Bone marrow (tissue), 2 donors: ENCODE measurements at regions not wholly inside any gene's neighbourhood (a gene's known extent, or its start where the extent isn't known, plus 50 kb on each side); places are given as distances from the start of the nearest gene placed in this dataset.
"Not testable (repeated sequence)": the region's sequence is repeated elsewhere in the genome, so short reads cannot be mapped to it uniquely, and the experiment has no call there.

Experiments used
- DNase-seq, 2 donors: peaks; one replicate each; lab custom pipeline; 2025; lab: John Stamatoyannopoulos, UW

GRCh38 chr4:89496851-89497250 lies 189.3 kb upstream of the GPRIN3 start:
- no peak for DNase-seq

- no peak for DNase-seq
Observed at GRCh38 chr4:89493367-89493766, 185.8 kb upstream of the GPRIN3 start.

DNA sequence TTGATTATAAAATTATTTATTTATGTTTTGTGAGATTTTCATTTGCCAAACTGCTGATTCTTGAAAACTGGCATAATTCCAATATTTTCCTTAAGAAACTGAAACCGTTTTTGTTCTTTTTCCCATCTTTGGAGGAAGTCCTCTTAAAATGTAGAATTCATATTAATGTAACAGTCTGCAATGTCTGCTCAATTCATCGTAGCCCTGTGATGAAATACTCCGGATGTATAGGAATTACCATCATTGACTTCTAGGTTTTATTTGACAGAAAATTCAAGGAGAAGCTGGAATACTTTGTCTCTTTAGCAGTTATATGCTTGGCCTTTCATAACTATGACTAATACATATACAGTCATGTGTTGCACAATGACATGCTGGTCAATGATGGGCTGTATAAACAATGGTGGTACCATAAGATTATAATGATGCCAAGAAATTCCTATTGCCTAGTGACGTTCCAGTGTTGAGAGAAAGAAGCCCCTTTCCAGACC lies 185.0 kb upstream of the GPRIN3 start:
- DNase-seq = no peak

DNA sequence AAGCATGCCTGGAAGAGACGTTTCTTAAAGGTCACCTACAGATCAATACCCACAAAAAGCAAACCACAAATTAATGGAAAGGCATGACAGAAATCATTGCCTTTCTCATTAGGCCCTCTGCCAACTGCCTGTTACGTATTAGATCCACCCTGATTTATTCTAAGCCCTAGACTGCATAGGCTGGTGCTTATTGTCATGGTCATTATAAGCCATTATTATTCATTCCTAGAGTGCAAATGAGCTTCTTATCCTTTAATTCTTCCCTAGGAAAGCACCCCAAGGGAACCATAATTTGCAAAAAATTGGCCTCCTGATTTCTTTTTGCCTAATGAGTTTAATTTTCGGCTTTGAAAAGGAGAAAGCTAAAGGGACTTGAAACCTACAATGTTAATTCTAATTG lies 184.2 kb upstream of the GPRIN3 start:
- no peak for DNase-seq

DNA sequence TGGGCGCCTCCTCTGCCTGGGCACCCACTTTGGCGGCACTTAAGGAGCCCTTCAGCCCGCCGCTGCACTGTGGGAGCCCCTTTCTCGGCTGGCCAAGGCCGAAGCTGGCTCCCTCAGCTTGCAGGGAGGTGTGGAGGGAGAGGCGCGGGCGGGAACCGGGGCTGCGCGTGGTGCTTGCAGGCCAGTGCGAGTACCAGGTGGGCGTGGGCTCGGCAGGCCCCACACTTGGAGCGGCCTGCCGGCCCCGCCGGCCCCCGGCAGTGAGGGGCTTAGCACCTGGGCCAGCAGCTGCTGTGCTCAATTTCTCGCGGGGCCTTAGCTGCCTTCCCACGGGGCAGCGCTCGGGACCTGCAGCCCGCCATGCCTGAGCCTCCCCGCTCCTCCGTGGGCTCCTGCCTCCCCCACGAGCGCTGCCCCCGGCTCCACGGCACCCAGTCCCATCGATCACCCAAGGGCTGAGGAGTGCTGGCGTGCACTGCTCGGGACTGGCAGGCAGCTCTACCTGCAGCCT lies 182.4 kb upstream of the GPRIN3 start:
- not testable (repeated sequence) for DNase-seq

DNA sequence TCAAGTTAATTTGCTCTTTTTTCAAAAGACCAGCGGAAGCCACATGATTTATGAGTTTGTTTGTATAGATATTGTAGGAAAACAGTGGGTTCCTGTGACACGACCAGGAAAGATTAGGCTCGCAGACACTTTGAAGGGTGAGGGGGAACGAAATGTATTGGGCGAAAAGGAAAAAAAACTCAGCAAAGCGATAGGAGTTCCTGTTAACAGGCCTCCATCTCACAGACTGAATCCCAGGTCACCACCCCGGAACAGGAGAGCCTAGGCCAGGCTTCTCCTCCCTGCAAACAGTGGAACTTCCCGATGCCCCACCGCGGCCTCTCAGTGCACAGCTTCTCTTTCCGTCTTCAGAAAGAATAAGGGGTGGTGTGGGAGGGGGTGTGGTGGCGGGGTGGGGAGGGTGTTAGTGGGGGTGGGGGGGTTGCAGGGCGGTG lies 181.8 kb upstream of the GPRIN3 start:
- DNase-seq = peak in 1 of 2 donors; percentile 10

GRCh38 chr4:89488736-89489135 lies 181.1 kb upstream of the GPRIN3 start:
- DNase-seq = no peak

DNA sequence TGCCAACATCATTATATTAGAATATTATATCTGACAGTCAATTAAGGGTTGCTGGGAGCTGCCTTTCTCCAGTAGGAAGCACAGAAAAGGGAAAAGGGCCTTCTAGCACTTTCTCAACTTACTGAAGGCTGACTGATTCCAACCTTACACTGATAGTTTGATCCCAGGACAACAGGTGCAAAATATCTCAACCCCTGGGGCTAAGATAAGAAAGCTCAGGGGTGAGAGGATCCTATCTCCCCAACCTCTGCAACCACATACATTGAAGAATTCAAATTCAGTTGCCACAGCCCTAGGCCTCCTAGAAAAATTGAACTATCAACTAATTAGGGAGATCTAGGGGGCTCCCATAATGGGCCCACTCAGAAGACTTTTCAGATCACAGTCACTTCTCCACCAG lies 179.1 kb upstream of the GPRIN3 start:
- no peak for DNase-seq

- peak in 1 of 2 donors; percentile 19 for DNase-seq
Observed at GRCh38 chr4:89486042-89486441, 178.4 kb upstream of the GPRIN3 start.

GRCh38 chr4:89483833-89484232 lies 176.2 kb upstream of the GPRIN3 start:
- DNase-seq = no peak

DNA sequence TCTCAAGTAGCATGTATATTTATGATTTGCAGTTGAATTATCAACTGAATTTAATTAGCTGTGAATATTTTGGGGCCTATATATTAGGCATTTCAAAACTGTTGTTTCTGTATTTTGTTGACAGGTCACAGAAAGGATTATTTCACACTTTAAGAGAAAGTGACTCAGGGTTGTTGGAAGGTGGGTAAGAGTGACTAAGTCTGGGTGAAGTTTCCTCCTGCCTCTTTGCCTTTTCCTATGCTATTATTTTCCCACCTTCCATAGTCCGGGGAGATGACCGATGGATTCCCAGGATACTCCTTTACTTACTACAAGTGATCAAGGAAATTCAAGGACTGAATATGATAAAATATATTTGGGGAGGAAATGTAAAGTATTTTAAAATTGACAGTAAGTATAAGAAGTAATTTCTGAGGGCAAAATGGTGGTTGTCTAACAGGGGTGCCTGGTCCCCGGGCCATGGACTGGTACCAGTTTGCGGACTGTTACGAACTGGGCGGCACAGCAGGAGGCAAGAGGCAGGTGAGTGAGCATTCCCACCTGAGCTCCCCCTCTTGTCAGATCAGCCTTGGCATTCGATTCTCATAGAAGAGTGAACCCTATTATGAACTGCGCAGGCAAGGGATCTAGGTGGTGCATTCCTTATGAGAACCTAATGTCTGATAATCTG lies 175.5 kb upstream of the GPRIN3 start:
- no peak for DNase-seq

DNA sequence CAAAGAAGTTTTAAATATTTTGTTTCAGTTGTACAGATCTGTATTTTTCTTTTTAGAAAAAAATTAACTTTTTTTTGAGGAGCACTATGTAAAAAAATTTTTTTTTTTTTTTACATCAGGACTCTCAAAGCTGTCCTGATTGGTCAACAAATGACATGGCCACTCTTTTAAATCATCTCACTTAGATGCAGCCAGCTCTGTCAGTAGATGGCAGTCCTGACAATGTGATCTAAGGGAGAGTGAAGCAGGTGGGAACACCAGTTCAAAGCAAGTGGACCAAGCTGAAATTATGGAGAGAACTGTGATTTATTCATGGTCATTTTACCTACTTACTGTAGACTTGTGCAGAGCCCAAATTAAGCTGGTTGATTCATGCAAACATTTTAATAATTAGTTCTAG lies 174.7 kb upstream of the GPRIN3 start:
- no peak for DNase-seq

DNA sequence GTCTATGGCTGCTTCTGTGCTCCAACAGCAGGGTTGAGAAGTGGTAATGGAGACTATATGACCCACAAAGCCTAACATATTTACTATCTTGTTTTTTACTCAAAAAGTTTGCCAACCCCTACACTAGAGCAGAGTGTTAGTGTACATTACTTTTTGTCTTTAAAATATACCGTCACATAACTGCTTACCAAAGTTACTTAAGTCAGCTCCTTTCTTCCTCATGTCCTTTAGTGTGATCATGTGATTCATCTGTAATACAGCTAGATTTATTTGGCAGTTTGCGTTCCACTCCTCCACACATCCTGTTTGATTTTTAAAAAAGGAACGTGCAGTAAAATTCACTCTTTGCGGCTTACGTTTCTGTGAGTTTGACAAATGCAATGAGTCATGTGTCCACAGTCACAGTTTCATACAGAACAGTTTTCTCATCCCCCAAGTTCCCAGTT lies 162.4 kb upstream of the GPRIN3 start:
- peak in 1 of 2 donors; percentile 89 for DNase-seq

- DNase-seq = no peak
Observed at GRCh38 chr4:89469516-89469915, 161.9 kb upstream of the GPRIN3 start.

DNA sequence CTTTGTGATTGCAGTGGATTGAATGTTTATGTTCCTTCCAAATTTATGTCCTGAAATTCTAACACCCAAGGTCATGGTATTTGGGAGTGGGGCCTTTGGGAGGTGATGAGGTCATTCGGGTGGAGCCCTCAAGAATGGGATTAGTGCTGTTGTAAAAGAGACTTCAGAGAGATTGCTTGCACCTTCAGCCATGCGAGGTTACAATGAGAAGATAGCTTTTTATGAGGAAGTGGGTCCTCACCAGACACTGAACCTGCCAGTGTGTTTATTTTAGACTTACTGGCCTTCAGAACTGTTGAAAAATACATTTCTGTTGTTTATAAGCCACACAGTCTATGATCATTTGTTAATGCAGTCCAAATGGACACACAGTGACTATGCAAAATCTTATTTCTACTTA lies 161.0 kb upstream of the GPRIN3 start:
- DNase-seq = no peak

DNA sequence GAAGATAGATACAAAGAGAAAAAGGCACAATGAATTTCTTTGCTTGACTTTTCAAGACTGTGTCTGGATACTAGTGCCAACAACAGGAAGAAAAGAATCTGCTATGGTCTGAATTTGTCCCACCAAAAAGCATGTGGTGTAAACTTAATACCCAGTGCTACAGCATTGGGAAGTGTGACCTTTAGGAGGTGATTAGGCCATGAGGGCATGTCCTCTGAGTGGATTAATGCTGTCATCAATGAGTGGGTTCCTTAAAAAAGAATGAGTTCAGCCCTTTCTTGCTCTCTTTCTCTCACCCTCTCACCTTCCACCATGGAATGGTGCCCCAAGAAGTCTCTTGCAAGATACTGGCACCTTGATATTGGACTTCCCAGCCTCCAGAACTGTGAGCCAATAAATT lies 155.7 kb upstream of the GPRIN3 start:
- no peak for DNase-seq

GRCh38 chr4:89447543-89447942 lies 139.9 kb upstream of the GPRIN3 start:
- DNase-seq = no peak

- no peak for DNase-seq
Observed at GRCh38 chr4:89446193-89446592, 138.6 kb upstream of the GPRIN3 start.

GRCh38 chr4:89439533-89439932 lies 131.9 kb upstream of the GPRIN3 start:
- no peak for DNase-seq

- DNase-seq = peak; percentile 24 to 34
Observed at GRCh38 chr4:89438102-89438831, 130.7 kb upstream of the GPRIN3 start.

GRCh38 chr4:89434364-89434988 lies 126.9 kb upstream of the GPRIN3 start:
- DNase-seq = peak in 1 of 2 donors; percentile 28

GRCh38 chr4:89427782-89428181 lies 120.2 kb upstream of the GPRIN3 start:
- no peak for DNase-seq

DNA sequence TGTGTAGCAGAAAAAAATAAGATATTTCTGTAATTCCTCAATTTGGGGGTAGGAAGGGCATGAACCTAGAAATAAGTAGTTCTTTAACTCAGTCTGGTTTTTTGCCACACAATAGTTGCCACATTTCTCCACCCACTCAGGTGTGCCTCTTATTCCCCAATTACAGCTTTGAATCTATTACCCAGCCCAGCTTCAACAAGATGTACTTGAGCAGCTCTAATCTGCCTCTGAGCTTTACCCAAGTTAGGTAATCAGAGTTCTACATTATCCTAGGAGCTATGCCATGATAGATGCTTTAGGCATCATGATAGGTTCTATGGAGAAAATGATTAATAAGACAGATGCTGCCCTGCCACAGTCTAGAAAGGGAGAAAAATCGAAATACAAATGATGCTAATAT lies 117.4 kb upstream of the GPRIN3 start:
- DNase-seq = no peak
